H9 (cell line): ENCODE measurements at regions not wholly inside any gene's neighbourhood (a gene's known extent, or its start where the extent isn't known, plus 50 kb on each side); places are given as distances from the start of the nearest gene placed in this dataset.

ENCODE experiments used
- DNase-seq: peaks from one replicate; pipeline ENCODE4 v3.0.0-alpha.2; 2017
- H2AFZ ChIP-seq: one replicate; pipeline ENCODE4 v1.6.1; 2013; ENCODE audit warnings: mild to moderate bottlenecking, low read length, control low read depth, moderate library complexity
- H2AK5ac ChIP-seq: 2 replicates; pipeline ENCODE4 v1.6.1; 2013; ENCODE audit warnings: low read length, control low read depth, mixed read lengths; ENCODE audit not compliant: insufficient read length
- H2BK120ac ChIP-seq: one replicate; pipeline ENCODE4 v1.6.1; 2013; ENCODE audit warnings: low read depth, mild to moderate bottlenecking, low read length, control low read depth, inconsistent platforms; ENCODE audit not compliant: poor library complexity, severe bottlenecking
- H2BK12ac ChIP-seq: 2 replicates; pipeline ENCODE4 v1.6.1; 2013; ENCODE audit warnings: low read length, control low read depth, mixed read lengths, low read depth; ENCODE audit not compliant: insufficient read length
- H2BK15ac ChIP-seq: 2 replicates; pipeline ENCODE4 v1.6.1; 2013; ENCODE audit warnings: low read depth, low read length, control low read depth
- H2BK20ac ChIP-seq: one replicate; pipeline ENCODE4 v1.6.1; 2013; ENCODE audit warnings: low read depth, mild to moderate bottlenecking, low read length, control low read depth, inconsistent platforms; ENCODE audit not compliant: poor library complexity, severe bottlenecking
- H2BK5ac ChIP-seq: 2 replicates; pipeline ENCODE4 v1.6.1; 2013; ENCODE audit warnings: low read length, control low read depth, mixed read lengths; ENCODE audit not compliant: insufficient read length
- H3K14ac ChIP-seq: 2 replicates; pipeline ENCODE4 v1.6.1; 2013; ENCODE audit warnings: low read length, control low read depth; ENCODE audit not compliant: insufficient read depth
- H3K18ac ChIP-seq: 2 replicates; pipeline ENCODE4 v1.6.1; 2013; ENCODE audit warnings: low read depth, mild to moderate bottlenecking, mixed read lengths, low read length, control low read depth; ENCODE audit not compliant: insufficient read length
- H3K23ac ChIP-seq: 2 replicates; pipeline ENCODE4 v1.6.1; 2013; ENCODE audit warnings: low read length, control low read depth, mixed read lengths, low read depth; ENCODE audit not compliant: insufficient read length
- H3K23me2 ChIP-seq: 2 replicates; pipeline ENCODE4 v1.6.1; 2013; ENCODE audit warnings: low read depth, mild to moderate bottlenecking, mixed read lengths, low read length, control low read depth; ENCODE audit not compliant: insufficient read length, poor library complexity, severe bottlenecking
- H3K27ac ChIP-seq: 2 replicates; pipeline ENCODE4 v1.5.1; 2013; ENCODE audit warnings: low read length, control low read depth, mixed read lengths, low read depth; ENCODE audit not compliant: insufficient read length
- H3K27me3 ChIP-seq: 2 replicates; pipeline ENCODE4 v1.6.1; 2013; ENCODE audit warnings: low read length, control low read depth, inconsistent platforms; ENCODE audit not compliant: insufficient read depth
- H3K4ac ChIP-seq: 2 replicates; pipeline ENCODE4 v1.6.1; 2013; ENCODE audit warnings: low read depth, mild to moderate bottlenecking, control low read depth, inconsistent platforms, low read length, moderate library complexity
- H3K4me1 ChIP-seq: 2 replicates; pipeline ENCODE4 v1.6.1; 2013; ENCODE audit warnings: low read length, control low read depth, inconsistent platforms; ENCODE audit not compliant: insufficient read depth
- H3K4me2 ChIP-seq: 2 replicates; pipeline ENCODE4 v1.6.1; 2013; ENCODE audit warnings: low read length, control low read depth, mixed read lengths; ENCODE audit not compliant: insufficient read length, insufficient read depth
- H3K56ac ChIP-seq: 2 replicates; pipeline ENCODE4 v1.6.1; 2013; ENCODE audit warnings: low read depth, mild to moderate bottlenecking, mixed read lengths, low read length, control low read depth; ENCODE audit not compliant: insufficient read length
- H3K79me1 ChIP-seq: 2 replicates; pipeline ENCODE4 v1.6.1; 2013; ENCODE audit warnings: low read depth, mild to moderate bottlenecking, moderate library complexity, low read length, control low read depth, inconsistent platforms; ENCODE audit not compliant: insufficient read depth, poor library complexity, severe bottlenecking
- H3K79me2 ChIP-seq: 2 replicates; pipeline ENCODE4 v1.6.1; 2013; ENCODE audit warnings: low read length, control low read depth, inconsistent platforms; ENCODE audit not compliant: insufficient read depth
- H3K9ac ChIP-seq: 2 replicates; pipeline ENCODE4 v1.6.1; 2013; ENCODE audit warnings: low read length, control low read depth, mixed read lengths; ENCODE audit not compliant: insufficient read length; ENCODE audit errors: extremely low read depth
- H3K9me3 ChIP-seq: one replicate; pipeline ENCODE4 v1.6.1; 2013; ENCODE audit warnings: low read depth, low read length, inconsistent platforms; ENCODE audit not compliant: control insufficient read depth
- H3T11ph ChIP-seq: one replicate; pipeline ENCODE4 v1.6.1; 2013; ENCODE audit warnings: mild to moderate bottlenecking, low read length, control low read depth, inconsistent platforms
- H4K20me1 ChIP-seq: one replicate; pipeline ENCODE4 v1.6.1; 2013; ENCODE audit not compliant: control insufficient read depth, insufficient read length, insufficient read depth
- H4K5ac ChIP-seq: 2 replicates; pipeline ENCODE4 v1.6.1; 2013; ENCODE audit warnings: low read depth, mild to moderate bottlenecking, mixed read lengths, low read length, control low read depth; ENCODE audit not compliant: insufficient read length
- H4K8ac ChIP-seq: replicated peaks from 2 replicates; pipeline ENCODE4 v1.6.1; 2013; ENCODE audit warnings: low read length, control low read depth, mixed read lengths, low read depth; ENCODE audit not compliant: insufficient read length
- H4K91ac ChIP-seq: 2 replicates; pipeline ENCODE4 v1.6.1; 2013; ENCODE audit warnings: low read depth, mild to moderate bottlenecking, moderate library complexity, mixed read lengths, low read length, control low read depth; ENCODE audit not compliant: insufficient read length
- H3K27ac Mint-ChIP-seq, 3 experiments: 2 replicates in 2 of 3; 3 replicates in 1 of 3; pipeline ENCODE4 v1.8.0; 2020 to 2021; ENCODE audit warnings: mixed read lengths in 3 of 3, mild to moderate bottlenecking in 1 of 3, moderate library complexity in 1 of 3
- H3K27me3 Mint-ChIP-seq: 2 replicates; pipeline ENCODE4 v1.8.0; 2021; ENCODE audit warnings: low read depth, mild to moderate bottlenecking, moderate library complexity, mixed read lengths
- H3K36me3 Mint-ChIP-seq, 3 experiments: 2 replicates in 2 of 3; 3 replicates in 1 of 3; pipeline ENCODE4 v1.8.0; 2020 to 2021; ENCODE audit warnings: low read depth in 3 of 3, mixed read lengths in 3 of 3; ENCODE audit not compliant: insufficient read depth in 1 of 3
- H3K4me1 Mint-ChIP-seq, 2 experiments: 2 replicates each; pipeline ENCODE4 v1.8.0; 2020; ENCODE audit warnings: mixed read lengths in 2 of 2
- H3K4me3 Mint-ChIP-seq, 2 experiments: 2 replicates in 1 of 2; 3 replicates in 1 of 2; pipeline ENCODE4 v1.8.0; 2020 to 2021; ENCODE audit warnings: mild to moderate bottlenecking in 2 of 2, mixed read lengths in 2 of 2, moderate library complexity in 1 of 2
- H3K9me3 Mint-ChIP-seq, 2 experiments: 2 replicates in 1 of 2; 3 replicates in 1 of 2; pipeline ENCODE4 v1.8.0; 2020; ENCODE audit warnings: mild to moderate bottlenecking in 2 of 2, mixed read lengths in 2 of 2, moderate library complexity in 1 of 2
- CTCF ChIP-seq: fragments of 200-600 bp; sonication (generic); conservative IDR thresholded peaks from 3 replicates; pipeline ENCODE4 v1.8.0; 2021; ENCODE audit warnings: antibody characterized with exemption, mild to moderate bottlenecking
- WGBS: extraction: QIAGEN DNeasy Blood & Tissue Kit; methylation state at CpG from one replicate; pipeline ENCODE4 v1.1.7; 2013; ENCODE audit warnings: missing lambda C conversion rate, low lambda C conversion rate, mixed read lengths; ENCODE audit not compliant: insufficient read length; ENCODE audit errors: extremely low coverage; 5-methylcytosine and 5-hydroxymethylcytosine counted together

GRCh38 chr1:96409087-96409486, 312.5 kb upstream of the PTBP2 start:
- Histone ChIP-seq H3K4me2 (no peak overlapping the region), H3K9me3 (no peaks in the 10 kb centered on the region), H2AK5ac (no peak overlapping the region), H3K79me1 (no peaks in the 10 kb centered on the region), H3K23me2 (no peaks in the 10 kb centered on the region), H3K23ac (no peak overlapping the region), H3K27ac (no peak overlapping the region), H2BK120ac (no peak overlapping the region), H2BK5ac (no peak overlapping the region), H2BK15ac (no peak overlapping the region), H3K14ac (no peak overlapping the region), H3K56ac (no peak overlapping the region), H3K9ac (no peak overlapping the region), H3K18ac (no peak overlapping the region), H4K20me1 (no peaks in the 10 kb centered on the region), H2AFZ (no peak overlapping the region), H2BK20ac (no peak overlapping the region), H4K8ac (no peak overlapping the region), H4K91ac (no peak overlapping the region), H3K4me1 (no peaks in the 10 kb centered on the region), H4K5ac (no peak overlapping the region), H3K27me3 (no peaks in the 10 kb centered on the region), H3K4ac (no peak overlapping the region), H3K79me2 (0 out of 2 replicates have a peak, but pooled peaks cover 1% of the 10 kb centered on the region), H3T11ph (no peak overlapping the region), H2BK12ac (no peak overlapping the region)
- Mint-ChIP-seq H3K9me3 (no peaks in the 10 kb centered on the region), H3K36me3 (no peaks in the 10 kb centered on the region; a peak in 1 of 7 replicates), H3K4me1 (peaks cover 3 to 7% of the 10 kb centered on the region in 2 experiments; a peak in 3 of 4 replicates), H3K27me3 (no peaks in the 10 kb centered on the region), H3K4me3 (no peak overlapping the region), H3K27ac (no peak overlapping the region)
- TF ChIP-seq CTCF: no peak
- WGBS: no CpG with 5 or more reads among the region's 4 CpGs
- no peak for DNase-seq
